AG04450 (cell line): ENCODE measurements at regions not wholly inside any gene's neighbourhood (a gene's known extent, or its start where the extent isn't known, plus 50 kb on each side); places are given as distances from the start of the nearest gene placed in this dataset.
"Not testable (repeated sequence)": the region's sequence is repeated elsewhere in the genome, so short reads cannot be mapped to it uniquely, and the experiment has no call there.

Experiments used
- CTCF ChIA-PET: fragments of 300-600, 350-600 bp; formaldehyde crosslinking; extraction: SDS; loops from one replicate; lab custom pipeline; 2022; ENCODE audit warnings: antibody characterized with exemption, inconsistent platforms; lab: Charles Lee
- POLR2A ChIA-PET: fragments of 350-600 bp; formaldehyde crosslinking; extraction: SDS; loops from one replicate; lab custom pipeline; 2021; ENCODE audit warnings: antibody characterized with exemption, inconsistent platforms; lab: Yijun Ruan, JAX
- DNase-seq: peaks from one replicate; pipeline ENCODE4 v3.0.0-alpha.2; 2011; ENCODE audit warnings: low read depth, low spot score
- H3K27ac ChIP-seq: one replicate; pipeline ENCODE4 v1.5.1; 2012; ENCODE audit warnings: low read depth, low read length, control low read depth
- H3K27me3 ChIP-seq: one replicate; pipeline ENCODE4 v1.6.0; 2012; ENCODE audit warnings: low read length; ENCODE audit not compliant: control insufficient read depth, insufficient read depth
- H3K4me3 ChIP-seq: 2 replicates; pipeline ENCODE4 v1.5.1; 2011; ENCODE audit warnings: mild to moderate bottlenecking, low read depth, low read length, control low read depth
- H3K9me3 ChIP-seq: 2 replicates; pipeline ENCODE4 v1.5.1; 2012; ENCODE audit warnings: low read length; ENCODE audit not compliant: control insufficient read depth, insufficient read depth
- CTCF ChIP-seq: IDR thresholded peaks from 2 replicates; pipeline ENCODE4 v1.5.1; 2011; ENCODE audit warnings: low read depth, low read length, control low read depth, inconsistent platforms

- Histone ChIP-seq H3K27me3 (no peaks in the 10 kb centered on the region), H3K4me3 (no peak overlapping the region), H3K27ac (no peak overlapping the region), H3K9me3 (peaks cover 23% of the 10 kb centered on the region)
- no peak for DNase-seq
- CTCF ChIA-PET: no interaction called here
- POLR2A ChIA-PET: no interaction called here
- TF ChIP-seq CTCF: no peak
These were observed 145.5 kb upstream of the PLD5 start for GRCh38 chr1:242670019-242670418.

GRCh38 chr1:242662886-242663285, 138.4 kb upstream of the PLD5 start:
- CTCF ChIA-PET: no interaction called here
- TF ChIP-seq CTCF: no peak
- Histone ChIP-seq H3K27me3 (no peaks in the 10 kb centered on the region), H3K27ac (no peak overlapping the region), H3K4me3 (no peak overlapping the region), H3K9me3 (peaks cover 31% of the 10 kb centered on the region)
- POLR2A ChIA-PET: no interaction called here
- no peak for DNase-seq

- H3K9me3 ChIP-seq: peaks cover 19% of the 10 kb centered on the region
- POLR2A ChIA-PET, DNase-seq, CTCF ChIA-PET, H3K27ac ChIP-seq, H3K4me3 ChIP-seq, H3K27me3 ChIP-seq: not testable (repeated sequence)
These were observed 129.3 kb upstream of the PLD5 start for GRCh38 chr1:242653772-242654171.

GRCh38 chr1:242651817-242652216, 127.3 kb upstream of the PLD5 start:
- Histone ChIP-seq H3K9me3 (peaks cover 13% of the 10 kb centered on the region), H3K27me3 (no peaks in the 10 kb centered on the region), H3K4me3 (no peak overlapping the region), H3K27ac (no peak overlapping the region)
- no peak for TF ChIP-seq CTCF
- DNase-seq: no peak
- ChIA-PET CTCF (no interaction called here), POLR2A (no interaction called here)

GRCh38 chr1:242641461-242641860, 117.0 kb upstream of the PLD5 start:
- Histone ChIP-seq H3K27me3 (no peaks in the 10 kb centered on the region), H3K9me3 (peaks cover 23% of the 10 kb centered on the region), H3K27ac (no peak overlapping the region), H3K4me3 (no peak overlapping the region)
- ChIA-PET CTCF (no interaction called here), POLR2A (no interaction called here)
- no peak for TF ChIP-seq CTCF
- DNase-seq: no peak

- H3K27ac ChIP-seq: no peak overlapping the region
- no peak for TF ChIP-seq CTCF
- ChIA-PET POLR2A (no interaction called here), CTCF (no interaction called here)
- peaks cover 26% of the 10 kb centered on the region for H3K9me3 ChIP-seq
- no peak overlapping the region for H3K4me3 ChIP-seq
- no peak for DNase-seq
- no peaks in the 10 kb centered on the region for H3K27me3 ChIP-seq
These were observed 114.6 kb upstream of the PLD5 start for GRCh38 chr1:242639104-242639503.
